Thymus (tissue), 11 donors: ENCODE measurements at regions not wholly inside any gene's neighbourhood (a gene's known extent, or its start where the extent isn't known, plus 50 kb on each side); places are given as distances from the start of the nearest gene placed in this dataset.

Experiments
- DNase-seq, 9 donors: peaks; one replicate each; pipeline ENCODE4 v3.0.0-alpha.2; 2013; ENCODE audit warnings: low spot score in 9 of 9, low read depth in 6 of 9, missing footprints in 1 of 9
- H3K27ac ChIP-seq, 2 donors: one replicate each; pipeline ENCODE4 v1.5.1; 2013; ENCODE audit warnings: control low read depth in 1 of 2, low read depth in 1 of 2, low read length in 1 of 2, mild to moderate bottlenecking in 1 of 2, moderate library complexity in 1 of 2
- H3K27me3 ChIP-seq, 2 donors: one replicate each; pipeline ENCODE4 v1.5.1; 2013; ENCODE audit warnings: low read length in 1 of 2; ENCODE audit not compliant: control insufficient read depth in 2 of 2, insufficient read depth in 1 of 2
- H3K36me3 ChIP-seq, 2 donors: one replicate each; pipeline ENCODE4 v1.5.1; 2013; ENCODE audit warnings: low read length in 1 of 2, mild to moderate bottlenecking in 1 of 2, moderate library complexity in 1 of 2; ENCODE audit not compliant: control insufficient read depth in 2 of 2, insufficient read depth in 2 of 2
- H3K4me1 ChIP-seq, 2 donors: one replicate each; pipeline ENCODE4 v1.5.1; 2013; ENCODE audit warnings: low read length in 2 of 2; ENCODE audit not compliant: control insufficient read depth in 2 of 2, insufficient read depth in 2 of 2
- H3K4me3 ChIP-seq, 2 donors: one replicate each; pipeline ENCODE4 v1.5.1; 2013; ENCODE audit warnings: low read length in 2 of 2, control low read depth in 1 of 2, mild to moderate bottlenecking in 1 of 2
- H3K9me3 ChIP-seq, 2 donors: one replicate each; pipeline ENCODE4 v1.5.1; 2013; ENCODE audit warnings: low read length in 1 of 2, mild to moderate bottlenecking in 1 of 2; ENCODE audit not compliant: control insufficient read depth in 2 of 2, insufficient read depth in 1 of 2
- WGBS: extraction: QIAGEN DNeasy Blood & Tissue Kit; methylation state at CpG from one replicate; pipeline ENCODE4 v1.1.7; 2013; 5-methylcytosine and 5-hydroxymethylcytosine counted together
- donor health status: healthy.

- peaks cover 0 to 6% of the 10 kb centered on the region in 2 donors for H3K4me1 ChIP-seq
- no peaks in the 10 kb centered on the region for H3K27me3 ChIP-seq
- no peaks in the 10 kb centered on the region for H3K9me3 ChIP-seq
- no peaks in the 10 kb centered on the region for H3K36me3 ChIP-seq
- H3K4me3 ChIP-seq = no peak overlapping the region
- 62% methylated on average over 4 of the region's 4 CpGs for WGBS
- H3K27ac ChIP-seq = no peak overlapping the region
- no peak for DNase-seq
These were observed 1025.5 kb upstream of the NR2F2 start for GRCh38 chr15:95304947-95305400.

GRCh38 chr15:95307115-95307514 lies 1023.4 kb upstream of the NR2F2 start:
- Histone ChIP-seq H3K4me1 (peaks cover 0 to 6% of the 10 kb centered on the region in 2 donors), H3K4me3 (no peak overlapping the region), H3K36me3 (no peaks in the 10 kb centered on the region), H3K9me3 (no peaks in the 10 kb centered on the region), H3K27ac (no peak overlapping the region), H3K27me3 (no peaks in the 10 kb centered on the region)
- DNase-seq = no peak
- 97% methylated on average over 4 of the region's 4 CpGs for WGBS

GRCh38 chr15:95319242-95319641 lies 1011.3 kb upstream of the NR2F2 start:
- no peaks in the 10 kb centered on the region for H3K36me3 ChIP-seq
- no peaks in the 10 kb centered on the region for H3K4me1 ChIP-seq
- H3K4me3 ChIP-seq = no peak overlapping the region
- no peak for DNase-seq
- H3K27ac ChIP-seq = no peak overlapping the region
- no peaks in the 10 kb centered on the region for H3K9me3 ChIP-seq
- peaks cover under 1 to 3% of the 10 kb centered on the region in 2 donors for H3K27me3 ChIP-seq
- 96% methylated on average over 4 of the region's 4 CpGs for WGBS

- no peaks in the 10 kb centered on the region for H3K4me1 ChIP-seq
- peaks cover 0 to 1% of the 10 kb centered on the region in 2 donors for H3K9me3 ChIP-seq
- peaks cover 25 to 26% of the 10 kb centered on the region in 2 donors for H3K27me3 ChIP-seq
- no peak overlapping the region for H3K27ac ChIP-seq
- no peak overlapping the region for H3K4me3 ChIP-seq
- H3K36me3 ChIP-seq = no peaks in the 10 kb centered on the region
- no peak for DNase-seq
- WGBS = 87% methylated on average over 7 of the region's 7 CpGs
These were observed 1006.7 kb upstream of the NR2F2 start for GRCh38 chr15:95323796-95324195.

GRCh38 chr15:95324656-95325055 lies 1005.8 kb upstream of the NR2F2 start:
- H3K27ac ChIP-seq = no peak overlapping the region
- no peak overlapping the region for H3K4me3 ChIP-seq
- peaks cover 25 to 28% of the 10 kb centered on the region in 2 donors for H3K27me3 ChIP-seq
- 90% methylated on average over 7 of the region's 7 CpGs for WGBS
- H3K9me3 ChIP-seq = peaks cover 0 to 1% of the 10 kb centered on the region in 2 donors
- H3K36me3 ChIP-seq = no peaks in the 10 kb centered on the region
- no peaks in the 10 kb centered on the region for H3K4me1 ChIP-seq
- DNase-seq = no peak

GRCh38 chr15:95325763-95326404 lies 1004.6 kb upstream of the NR2F2 start:
- DNase-seq = no peak
- Histone ChIP-seq H3K27me3 (peaks cover 25 to 28% of the 10 kb centered on the region in 2 donors), H3K4me1 (no peaks in the 10 kb centered on the region), H3K4me3 (no peak overlapping the region), H3K27ac (no peak overlapping the region), H3K36me3 (no peaks in the 10 kb centered on the region), H3K9me3 (peaks cover 0 to 1% of the 10 kb centered on the region in 2 donors)
- 53% methylated on average over 7 of the region's 7 CpGs for WGBS

GRCh38 chr15:95326431-95327182 lies 1003.9 kb upstream of the NR2F2 start:
- DNase-seq = peak in 1 of 9 donors; percentile 3
- H3K27ac ChIP-seq = peak overlapping the region in 1 of 2 donors; percentile 26
- no peaks in the 10 kb centered on the region for H3K4me1 ChIP-seq
- peaks cover 25 to 28% of the 10 kb centered on the region in 2 donors for H3K27me3 ChIP-seq
- H3K36me3 ChIP-seq = no peaks in the 10 kb centered on the region
- H3K9me3 ChIP-seq = peaks cover 0 to 1% of the 10 kb centered on the region in 2 donors
- no peak overlapping the region for H3K4me3 ChIP-seq
- WGBS = 13% methylated on average over 59 of the region's 59 CpGs

GRCh38 chr15:95327183-95327525 lies 1003.3 kb upstream of the NR2F2 start:
- Histone ChIP-seq H3K27ac (no peak overlapping the region), H3K9me3 (peaks cover 0 to 1% of the 10 kb centered on the region in 2 donors), H3K36me3 (no peaks in the 10 kb centered on the region), H3K27me3 (peaks cover 25 to 28% of the 10 kb centered on the region in 2 donors), H3K4me3 (no peak overlapping the region), H3K4me1 (no peaks in the 10 kb centered on the region)
- DNase-seq = no peak
- WGBS = 36% methylated on average over 10 of the region's 10 CpGs

- Histone ChIP-seq H3K4me1 (no peaks in the 10 kb centered on the region), H3K9me3 (peaks cover 0 to 1% of the 10 kb centered on the region in 2 donors), H3K27me3 (peaks cover 25 to 28% of the 10 kb centered on the region in 2 donors), H3K4me3 (no peak overlapping the region), H3K27ac (no peak overlapping the region), H3K36me3 (no peaks in the 10 kb centered on the region)
- WGBS = 48% methylated on average over 10 of the region's 10 CpGs
- DNase-seq = no peak
These were observed 1002.8 kb upstream of the NR2F2 start for GRCh38 chr15:95327661-95328060.
